ENCODE measurements at regions not wholly inside any gene's neighbourhood (a gene's known extent, or its start where the extent isn't known, plus 50 kb on each side); places are given as distances from the start of the nearest gene placed in this dataset.

DNA sequence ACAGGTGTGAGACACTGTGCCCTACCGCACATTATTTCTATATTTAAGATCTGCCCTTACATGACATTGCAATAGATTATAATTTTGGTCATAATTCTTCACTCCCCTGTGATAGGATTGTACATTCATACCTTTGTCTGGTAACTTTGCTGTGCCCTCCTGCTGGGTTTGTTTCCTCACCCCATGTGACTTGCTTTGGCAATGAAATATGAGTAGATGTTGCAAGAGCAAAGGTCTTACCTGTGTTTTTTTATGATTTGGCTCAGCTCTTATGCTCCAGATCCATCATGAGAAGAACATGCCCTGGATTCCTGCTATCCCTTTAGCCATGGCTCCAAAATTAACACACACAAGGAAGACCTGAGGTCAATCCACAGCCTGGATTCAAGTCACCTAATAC is 137.7 kb upstream of the EOMES start:
- H3K4me3 ChIP-seq (replicated peaks; ENCODE audit: low read depth, low read length) = no peak overlapping the region
- no peak for DNase-seq (ENCODE audit: low read depth)
- TF ChIP-seq, protein P1, sequence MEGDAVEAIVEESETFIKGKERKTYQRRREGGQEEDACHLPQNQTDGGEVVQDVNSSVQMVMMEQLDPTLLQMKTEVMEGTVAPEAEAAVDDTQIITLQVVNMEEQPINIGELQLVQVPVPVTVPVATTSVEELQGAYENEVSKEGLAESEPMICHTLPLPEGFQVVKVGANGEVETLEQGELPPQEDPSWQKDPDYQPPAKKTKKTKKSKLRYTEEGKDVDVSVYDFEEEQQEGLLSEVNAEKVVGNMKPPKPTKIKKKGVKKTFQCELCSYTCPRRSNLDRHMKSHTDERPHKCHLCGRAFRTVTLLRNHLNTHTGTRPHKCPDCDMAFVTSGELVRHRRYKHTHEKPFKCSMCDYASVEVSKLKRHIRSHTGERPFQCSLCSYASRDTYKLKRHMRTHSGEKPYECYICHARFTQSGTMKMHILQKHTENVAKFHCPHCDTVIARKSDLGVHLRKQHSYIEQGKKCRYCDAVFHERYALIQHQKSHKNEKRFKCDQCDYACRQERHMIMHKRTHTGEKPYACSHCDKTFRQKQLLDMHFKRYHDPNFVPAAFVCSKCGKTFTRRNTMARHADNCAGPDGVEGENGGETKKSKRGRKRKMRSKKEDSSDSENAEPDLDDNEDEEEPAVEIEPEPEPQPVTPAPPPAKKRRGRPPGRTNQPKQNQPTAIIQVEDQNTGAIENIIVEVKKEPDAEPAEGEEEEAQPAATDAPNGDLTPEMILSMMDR (IDR thresholded peaks at IDR 0.05; ENCODE audit: low read length, missing control alignments) = no peak

DNA sequence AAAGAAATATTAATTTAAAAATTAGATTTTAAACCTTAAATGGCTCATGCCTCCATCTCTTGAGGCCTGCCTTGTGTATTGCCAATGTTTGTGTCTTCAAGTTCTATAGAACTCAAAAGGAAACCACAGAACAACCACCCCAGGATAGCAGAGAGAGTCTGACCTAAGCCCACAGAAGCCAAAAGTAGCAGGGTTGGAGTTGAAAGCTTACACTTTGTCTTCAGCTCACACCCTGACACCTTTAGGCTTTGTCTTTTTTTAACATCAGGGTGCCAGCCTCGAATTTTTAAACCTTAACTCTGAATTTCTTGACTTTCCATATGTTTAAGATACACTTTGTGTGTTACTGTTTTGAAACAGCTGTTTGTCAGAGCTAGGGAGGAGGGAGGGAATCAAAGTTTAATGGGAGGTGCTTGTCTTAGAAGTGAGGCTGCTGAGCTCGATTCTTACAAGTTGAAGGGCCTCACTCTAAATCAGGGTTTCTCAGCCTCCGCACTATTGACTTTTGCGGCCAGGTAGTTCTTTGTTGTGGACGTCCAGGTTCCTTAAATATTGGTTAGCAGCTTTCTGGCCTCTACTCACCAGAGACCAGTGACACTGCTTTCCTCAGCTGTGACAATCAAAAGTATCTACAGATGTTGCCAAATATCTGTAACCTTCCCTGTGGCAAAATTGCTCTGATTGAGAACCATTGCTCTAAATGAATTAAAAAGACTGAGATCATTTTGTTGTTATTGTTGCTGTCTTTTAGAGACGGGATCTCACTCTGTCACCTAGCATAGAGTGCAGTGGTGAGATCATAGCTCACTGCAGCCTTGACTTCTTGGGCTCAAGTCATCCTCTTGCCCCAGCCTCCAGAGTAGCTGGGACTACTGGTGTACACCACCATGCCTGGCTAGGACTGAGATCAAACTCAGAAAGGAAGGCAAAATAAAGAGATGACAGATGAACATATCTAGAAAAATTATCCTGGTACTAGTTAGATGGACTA is 139.2 kb upstream of the EOMES start:
- TF ChIP-seq, protein P1 (IDR thresholded peaks at IDR 0.05; ENCODE audit: low read length, missing control alignments) = no peak
- no peak for DNase-seq (ENCODE audit: low read depth)
- H3K4me3 ChIP-seq (replicated peaks; ENCODE audit: low read depth, low read length) = no peak overlapping the region

DNA sequence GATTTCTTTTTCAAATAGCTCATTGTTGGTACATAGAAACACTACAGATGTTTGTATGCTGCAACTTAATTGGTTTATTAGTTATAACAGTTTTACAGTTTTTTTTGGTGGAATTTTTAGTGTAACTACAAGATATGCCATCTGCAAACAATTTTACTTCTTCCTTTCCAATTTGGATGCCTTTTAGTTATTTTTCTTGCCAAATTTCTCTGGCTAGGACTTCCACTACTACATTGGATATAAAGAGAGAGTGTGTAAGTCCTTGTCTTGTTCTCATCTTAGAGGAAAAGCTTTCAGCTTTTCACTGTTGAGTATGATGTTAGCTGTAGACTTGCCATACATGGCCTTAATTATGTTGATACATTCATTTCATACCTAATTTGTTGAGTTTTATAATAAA is 143.6 kb upstream of the EOMES start:
- TF ChIP-seq, protein P1 (IDR thresholded peaks at IDR 0.05; ENCODE audit: low read length, missing control alignments) = no peak
- H3K4me3 ChIP-seq (replicated peaks; ENCODE audit: low read depth, low read length) = no peak overlapping the region
- DNase-seq (ENCODE audit: low read depth) = no peak

DNA sequence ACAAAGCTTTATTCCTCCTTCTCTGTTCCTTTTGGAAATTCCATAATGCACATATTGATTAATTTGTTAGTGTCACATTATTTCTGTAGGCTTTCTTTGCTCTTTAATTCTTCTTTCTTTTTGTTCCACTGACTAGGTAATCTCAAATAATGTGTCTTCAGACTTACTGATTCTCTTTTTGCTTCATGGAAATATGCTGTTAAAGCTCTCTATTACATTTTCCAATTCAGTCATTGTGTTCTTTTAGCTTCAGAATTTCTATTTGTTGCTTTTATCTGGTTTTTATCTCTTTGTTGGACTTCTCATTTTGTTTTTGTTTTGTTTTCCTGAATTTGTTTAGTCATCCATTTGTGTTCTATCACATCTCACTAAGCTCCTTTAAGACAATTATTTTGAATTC is 147.0 kb upstream of the EOMES start:
- no peak overlapping the region for H3K4me3 ChIP-seq (replicated peaks; ENCODE audit: low read depth, low read length)
- no peak for DNase-seq (ENCODE audit: low read depth)
- TF ChIP-seq, protein P1 (IDR thresholded peaks at IDR 0.05; ENCODE audit: low read length, missing control alignments) = no peak

DNA sequence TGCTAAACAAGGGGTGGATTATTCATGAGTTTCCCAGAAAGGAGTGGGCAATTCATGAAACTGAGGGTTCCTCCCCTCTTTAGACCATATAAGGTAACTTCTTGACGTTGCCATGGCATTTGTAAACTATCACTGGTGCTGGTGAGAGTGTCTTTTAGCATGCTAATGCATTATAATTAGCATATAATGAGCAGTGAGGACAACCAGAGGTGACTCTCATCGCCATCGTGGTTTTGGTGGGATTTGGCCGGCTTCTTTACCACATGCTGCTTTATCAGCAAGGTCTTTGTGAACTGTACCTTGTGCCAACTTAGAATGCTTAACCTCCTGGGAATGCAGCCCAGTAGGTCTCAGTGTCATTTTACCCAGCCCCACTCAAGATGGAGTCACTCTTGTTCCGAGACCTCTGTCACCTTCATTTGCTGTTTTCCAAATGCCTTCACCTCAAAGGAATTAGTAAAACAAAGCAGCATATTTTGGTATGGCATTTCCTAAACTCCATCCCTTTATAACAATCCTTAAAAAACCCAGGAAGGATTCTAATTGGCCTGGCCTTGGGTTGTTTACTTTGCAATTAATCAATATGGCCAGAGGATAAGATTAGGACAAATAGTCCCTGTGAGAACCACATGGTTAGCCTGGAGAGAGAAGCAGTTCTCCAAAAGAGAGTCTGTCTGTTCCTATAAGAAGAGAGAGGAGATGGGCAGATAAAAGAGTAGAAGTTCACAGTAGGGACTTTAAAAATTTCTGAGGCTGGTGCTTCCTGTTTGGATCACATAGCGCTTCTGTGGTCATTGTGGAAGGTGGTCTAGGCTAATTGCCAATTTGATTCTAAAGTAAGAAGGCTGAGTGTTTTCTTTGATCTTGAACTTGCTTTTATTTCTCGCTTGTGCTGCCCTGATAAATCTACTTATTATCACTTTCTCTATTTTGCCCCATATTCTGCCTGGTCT is 155.2 kb upstream of the EOMES start:
- TF ChIP-seq, protein P1 (IDR thresholded peaks at IDR 0.05; ENCODE audit: low read length, missing control alignments) = no peak
- no peak for DNase-seq (ENCODE audit: low read depth)
- no peak overlapping the region for H3K4me3 ChIP-seq (replicated peaks; ENCODE audit: low read depth, low read length)

DNA sequence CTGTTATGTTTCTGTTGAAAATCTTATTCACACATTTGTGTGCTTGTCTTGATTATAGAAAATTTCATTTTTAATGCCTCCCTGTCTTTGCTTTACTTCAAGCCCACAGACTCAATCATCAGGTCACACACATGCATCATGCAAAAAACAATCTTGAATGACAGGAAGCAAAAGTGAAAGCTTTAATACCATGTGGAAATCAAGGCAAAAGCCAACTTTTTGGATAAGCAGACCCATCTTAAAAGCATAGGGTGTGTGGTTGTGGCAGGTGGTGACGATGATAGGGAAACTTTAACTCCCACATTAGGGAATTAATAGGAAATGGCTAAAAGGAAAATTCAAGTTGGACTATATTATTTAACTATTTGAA is 155.9 kb upstream of the EOMES start:
- TF ChIP-seq, protein P1 (IDR thresholded peaks at IDR 0.05; ENCODE audit: low read length, missing control alignments) = no peak
- no peak for DNase-seq (ENCODE audit: low read depth)
- no peak overlapping the region for H3K4me3 ChIP-seq (replicated peaks; ENCODE audit: low read depth, low read length)

Measured in fibroblast of pulmonary artery (primary cell).